HEK293T (cell line): ENCODE measurements at regions not wholly inside any gene's neighbourhood (a gene's known extent, or its start where the extent isn't known, plus 50 kb on each side); places are given as distances from the start of the nearest gene placed in this dataset.

ENCODE experiments used
- ARNT ChIP-seq: fragments of 450-650 bp; IDR thresholded peaks from 2 replicates; pipeline ENCODE4 v1.6.1; 2017; ENCODE audit warnings: mild to moderate bottlenecking
- FOXM1 ChIP-seq: fragments of 450-650 bp; IDR thresholded peaks from 2 replicates; pipeline ENCODE4 v1.6.1; 2017; ENCODE audit warnings: mild to moderate bottlenecking, borderline replicate concordance
- SP1 ChIP-seq: fragments of 450-650 bp; IDR thresholded peaks from 2 replicates; pipeline ENCODE4 v1.6.1; 2017
- TARDBP ChIP-seq: fragments of 450-650 bp; IDR thresholded peaks from 2 replicates; pipeline ENCODE4 v1.6.1; 2016

DNA sequence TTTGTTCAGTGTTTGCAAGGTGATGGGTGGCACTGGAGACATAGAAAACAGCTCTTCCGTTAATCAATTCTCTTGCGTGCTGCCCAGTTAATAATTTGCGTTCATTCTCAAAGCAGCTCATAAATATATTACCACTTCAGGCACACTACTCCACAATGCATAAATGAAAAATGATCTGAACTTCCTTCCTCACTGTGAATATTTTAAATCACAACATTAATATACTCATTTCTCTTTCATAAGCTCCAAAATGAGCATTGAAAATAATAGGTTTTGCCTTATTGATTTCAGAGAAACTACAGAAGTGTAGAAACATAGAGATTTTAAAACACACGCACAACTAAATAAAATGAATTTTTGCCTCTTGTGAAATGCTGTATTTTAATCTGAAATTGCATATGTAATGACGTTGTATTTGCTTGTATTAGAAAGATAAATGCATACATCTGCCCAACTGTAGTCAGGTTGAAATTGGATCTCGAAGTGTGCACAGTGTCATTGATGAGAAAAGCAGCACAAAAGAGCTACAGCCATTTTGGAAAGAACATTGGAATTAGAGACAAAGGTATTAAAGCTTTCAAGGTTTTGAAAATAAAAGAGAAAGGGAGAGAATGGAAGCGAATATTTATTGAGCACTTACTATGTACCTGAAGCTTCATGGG, 350.5 kb downstream of the LPIN1 start:
- no peak for TF ChIP-seq FOXM1
- no peak for TF ChIP-seq ARNT
- no peak for TF ChIP-seq SP1
- TF ChIP-seq TARDBP: no peak
